Lower lobe of right lung (tissue), 2 donors: ENCODE measurements at regions not wholly inside any gene's neighbourhood (a gene's known extent, or its start where the extent isn't known, plus 50 kb on each side); places are given as distances from the start of the nearest gene placed in this dataset.

Source experiments
- ATAC-seq, 2 donors: fragments of 200-7000 bp; cut with Tn5 transposase; one replicate each; pipeline ENCODE4 v1.9.1; 2020 to 2022; ENCODE audit warnings: mild to moderate bottlenecking in 2 of 2, moderate library complexity in 2 of 2
- DNase-seq: peaks from one replicate; pipeline ENCODE4 v3.0.0-alpha.2; 2020
- H3K27ac ChIP-seq: fragments of 200-600 bp; one replicate; pipeline ENCODE4 v1.8.0; 2022
- H3K27me3 ChIP-seq: fragments of 200-600 bp; one replicate; pipeline ENCODE4 v1.8.0; 2022; ENCODE audit warnings: low read depth
- H3K36me3 ChIP-seq: fragments of 200-600 bp; one replicate; pipeline ENCODE4 v1.8.0; 2022; ENCODE audit warnings: mild to moderate bottlenecking
- H3K4me1 ChIP-seq: fragments of 200-600 bp; one replicate; pipeline ENCODE4 v1.8.0; 2022
- H3K4me3 ChIP-seq: fragments of 200-600 bp; one replicate; pipeline ENCODE4 v1.8.0; 2022; ENCODE audit warnings: mild to moderate bottlenecking
- H3K9me3 ChIP-seq: fragments of 200-600 bp; one replicate; pipeline ENCODE4 v1.8.0; 2022
- intact Hi-C: fragments of 100-400 bp; cut with DNase I; formaldehyde crosslinking; loops from one replicate; pipeline ENCODE4 v1.11.0; 2022
- TF ChIP-seq, protein P1 (sequence below): fragments of 200-600 bp; IDR thresholded peaks from one replicate; pipeline ENCODE4 v1.8.0; 2022; ENCODE audit warnings: antibody characterized with exemption, mild to moderate bottlenecking
- donor health status: DM: no; HTN: yes; CAD: no; lungs with severe emphysema.

DNA sequence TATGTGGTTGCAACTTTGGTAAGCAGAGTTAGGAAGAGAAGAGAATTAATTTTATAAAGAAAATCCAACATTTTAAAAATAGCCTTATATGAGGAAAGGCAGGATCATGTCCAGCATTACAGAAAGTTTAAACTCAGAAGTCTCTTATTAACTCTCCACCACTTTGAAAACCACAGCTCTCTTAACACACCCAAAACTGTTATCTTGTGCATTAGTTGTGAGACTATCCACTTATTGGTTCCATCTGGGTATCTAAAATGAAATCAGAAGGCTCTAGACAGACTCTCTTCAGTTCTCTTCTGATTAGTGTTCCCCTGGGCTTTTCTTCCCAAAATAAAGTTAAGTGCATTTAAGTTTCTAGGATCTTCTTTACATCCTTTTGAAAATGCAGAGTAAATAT, 251.5 kb downstream of the TXNL1 start:
- Histone ChIP-seq H3K27ac (no peak overlapping the region), H3K36me3 (no peaks in the 10 kb centered on the region), H3K4me1 (no peaks in the 10 kb centered on the region), H3K4me3 (no peak overlapping the region), H3K9me3 (no peaks in the 10 kb centered on the region), H3K27me3 (no peaks in the 10 kb centered on the region)
- DNase-seq (no peak), ATAC-seq (no peak)
- TF ChIP-seq, protein P1, sequence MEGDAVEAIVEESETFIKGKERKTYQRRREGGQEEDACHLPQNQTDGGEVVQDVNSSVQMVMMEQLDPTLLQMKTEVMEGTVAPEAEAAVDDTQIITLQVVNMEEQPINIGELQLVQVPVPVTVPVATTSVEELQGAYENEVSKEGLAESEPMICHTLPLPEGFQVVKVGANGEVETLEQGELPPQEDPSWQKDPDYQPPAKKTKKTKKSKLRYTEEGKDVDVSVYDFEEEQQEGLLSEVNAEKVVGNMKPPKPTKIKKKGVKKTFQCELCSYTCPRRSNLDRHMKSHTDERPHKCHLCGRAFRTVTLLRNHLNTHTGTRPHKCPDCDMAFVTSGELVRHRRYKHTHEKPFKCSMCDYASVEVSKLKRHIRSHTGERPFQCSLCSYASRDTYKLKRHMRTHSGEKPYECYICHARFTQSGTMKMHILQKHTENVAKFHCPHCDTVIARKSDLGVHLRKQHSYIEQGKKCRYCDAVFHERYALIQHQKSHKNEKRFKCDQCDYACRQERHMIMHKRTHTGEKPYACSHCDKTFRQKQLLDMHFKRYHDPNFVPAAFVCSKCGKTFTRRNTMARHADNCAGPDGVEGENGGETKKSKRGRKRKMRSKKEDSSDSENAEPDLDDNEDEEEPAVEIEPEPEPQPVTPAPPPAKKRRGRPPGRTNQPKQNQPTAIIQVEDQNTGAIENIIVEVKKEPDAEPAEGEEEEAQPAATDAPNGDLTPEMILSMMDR: no peak
- intact Hi-C loops: no loop called here

DNA sequence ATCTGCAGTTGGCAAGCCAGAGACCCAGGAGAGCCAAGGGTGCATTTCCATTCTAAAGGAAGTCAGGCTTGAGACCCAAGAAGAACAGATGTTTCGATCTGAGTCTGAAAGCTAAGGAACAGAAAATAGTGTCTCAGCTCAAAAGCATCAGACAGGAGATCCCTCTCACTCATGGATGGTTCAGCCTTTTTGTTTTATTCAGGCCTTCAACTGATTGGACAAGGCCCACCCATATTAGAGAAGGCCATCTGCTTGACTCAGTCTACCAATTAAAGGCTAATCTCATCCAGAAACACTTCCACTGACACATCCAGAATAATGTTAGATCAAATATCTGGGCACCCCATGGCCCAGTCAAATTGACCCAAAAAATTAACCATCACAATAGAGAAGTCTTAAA, 255.0 kb downstream of the TXNL1 start:
- TF ChIP-seq, protein P1: no peak
- H3K9me3 ChIP-seq: no peaks in the 10 kb centered on the region
- no peak for ATAC-seq
- H3K27ac ChIP-seq: no peak overlapping the region
- DNase-seq: no peak
- H3K4me3 ChIP-seq: no peak overlapping the region
- intact Hi-C loops: no loop called here
- H3K36me3 ChIP-seq: no peaks in the 10 kb centered on the region
- H3K27me3 ChIP-seq: no peaks in the 10 kb centered on the region
- H3K4me1 ChIP-seq: no peaks in the 10 kb centered on the region

DNA sequence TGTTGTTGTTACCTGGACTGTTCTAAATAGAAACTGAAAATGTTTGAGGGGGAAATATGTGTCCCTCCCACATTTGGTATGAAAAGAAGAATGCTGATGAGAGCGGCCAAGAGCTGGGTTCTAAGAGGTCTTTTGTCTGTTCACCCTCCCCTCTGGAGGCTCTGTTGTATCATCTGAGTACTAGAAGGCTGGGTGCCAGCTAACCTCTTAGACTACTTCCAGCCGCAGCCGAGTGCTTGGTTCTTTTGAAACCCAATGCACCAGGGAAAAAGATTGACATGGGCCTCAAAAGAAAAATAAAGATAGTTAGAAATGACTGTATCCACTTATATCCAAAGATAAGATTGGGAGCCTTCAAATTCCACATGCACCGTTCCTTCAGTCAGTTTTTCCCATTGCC, 255.9 kb downstream of the TXNL1 start:
- H3K36me3 ChIP-seq: no peaks in the 10 kb centered on the region
- H3K27me3 ChIP-seq: no peaks in the 10 kb centered on the region
- no peak for DNase-seq
- ATAC-seq: no peak
- intact Hi-C loops: no loop called here
- H3K4me3 ChIP-seq: no peak overlapping the region
- H3K9me3 ChIP-seq: no peaks in the 10 kb centered on the region
- TF ChIP-seq, protein P1: no peak
- H3K27ac ChIP-seq: no peak overlapping the region
- no peaks in the 10 kb centered on the region for H3K4me1 ChIP-seq

DNA sequence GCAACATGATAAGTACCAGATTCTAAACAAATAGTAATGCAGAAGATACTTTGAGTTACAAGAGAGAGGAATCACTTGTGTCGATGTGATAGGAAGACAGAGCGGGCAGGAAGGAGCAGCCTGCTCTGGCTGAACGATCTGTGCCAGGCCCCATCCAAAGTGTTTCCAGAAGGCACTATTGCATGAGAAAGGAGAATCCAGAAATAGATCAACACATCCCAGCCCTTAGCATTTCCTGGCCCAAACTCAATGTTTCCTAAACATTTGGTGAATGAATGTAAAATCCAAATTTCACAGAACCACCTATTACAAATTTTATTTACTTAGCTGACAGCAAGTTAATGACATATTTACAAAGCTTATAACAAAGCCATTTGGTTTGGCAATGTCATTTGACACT, 257.2 kb downstream of the TXNL1 start:
- Histone ChIP-seq H3K4me1 (no peaks in the 10 kb centered on the region), H3K4me3 (no peak overlapping the region), H3K27ac (no peak overlapping the region), H3K9me3 (no peaks in the 10 kb centered on the region), H3K36me3 (no peaks in the 10 kb centered on the region), H3K27me3 (no peaks in the 10 kb centered on the region)
- intact Hi-C loops: no loop called here
- ATAC-seq (no peak), DNase-seq (no peak)
- TF ChIP-seq, protein P1: no peak

DNA sequence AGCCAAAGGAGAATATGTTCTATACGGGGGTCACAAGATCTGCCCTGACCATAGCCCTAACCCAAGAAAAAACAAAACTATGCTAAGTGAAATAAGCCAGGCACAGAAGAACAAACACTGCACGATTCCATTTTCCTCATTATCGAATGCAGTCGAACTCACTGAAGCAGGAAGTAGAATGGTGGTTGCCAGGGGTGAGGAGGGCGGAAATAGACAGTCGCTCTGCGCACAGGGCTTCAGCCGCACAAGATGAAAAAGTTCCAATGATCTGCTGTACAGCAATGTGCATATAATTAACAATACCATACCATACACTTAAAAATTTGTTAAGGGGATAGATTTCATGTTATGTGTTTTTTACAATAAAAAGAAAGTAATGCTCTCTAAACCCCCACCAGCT, 257.7 kb downstream of the TXNL1 start:
- Histone ChIP-seq H3K36me3 (no peaks in the 10 kb centered on the region), H3K4me3 (no peak overlapping the region), H3K27me3 (no peaks in the 10 kb centered on the region), H3K4me1 (no peaks in the 10 kb centered on the region), H3K27ac (no peak overlapping the region), H3K9me3 (no peaks in the 10 kb centered on the region)
- DNase-seq: no peak
- intact Hi-C loops: no loop called here
- TF ChIP-seq, protein P1: no peak
- no peak for ATAC-seq

DNA sequence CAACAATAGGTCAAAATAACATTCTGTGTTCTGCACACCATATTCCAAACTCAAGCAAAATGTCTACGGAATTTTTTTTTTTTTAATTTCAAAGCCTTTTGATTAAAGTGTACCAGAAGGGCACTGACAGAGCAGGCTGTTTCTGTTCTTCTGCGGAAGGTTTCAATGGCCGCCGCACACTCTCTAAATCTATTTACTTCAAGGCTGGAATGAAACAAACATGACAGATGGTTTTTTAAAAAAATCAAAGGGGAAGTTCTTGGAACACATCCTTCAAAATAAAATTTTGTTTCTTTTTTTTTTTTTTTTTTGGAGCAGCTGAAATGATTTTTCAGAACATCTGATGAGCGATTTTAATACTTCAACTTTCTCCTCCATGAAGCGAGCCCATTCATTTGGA, 259.1 kb downstream of the TXNL1 start:
- Histone ChIP-seq H3K36me3 (no peaks in the 10 kb centered on the region), H3K27me3 (no peaks in the 10 kb centered on the region), H3K4me1 (no peaks in the 10 kb centered on the region), H3K9me3 (no peaks in the 10 kb centered on the region), H3K27ac (no peak overlapping the region), H3K4me3 (peak overlapping the region; percentile 19)
- ATAC-seq (no peak), DNase-seq (no peak)
- intact Hi-C loops: no loop called here
- TF ChIP-seq, protein P1: no peak
